ENCODE measurements at regions not wholly inside any gene's neighbourhood (a gene's known extent, or its start where the extent isn't known, plus 50 kb on each side); places are given as distances from the start of the nearest gene placed in this dataset.
"Not testable (repeated sequence)": the region's sequence is repeated elsewhere in the genome, so short reads cannot be mapped to it uniquely, and the experiment has no call there.

- DNase-seq: no peak
Observed at GRCh38 chr10:118873091-118873737, 118.4 kb upstream of the CACUL1 start.

DNA sequence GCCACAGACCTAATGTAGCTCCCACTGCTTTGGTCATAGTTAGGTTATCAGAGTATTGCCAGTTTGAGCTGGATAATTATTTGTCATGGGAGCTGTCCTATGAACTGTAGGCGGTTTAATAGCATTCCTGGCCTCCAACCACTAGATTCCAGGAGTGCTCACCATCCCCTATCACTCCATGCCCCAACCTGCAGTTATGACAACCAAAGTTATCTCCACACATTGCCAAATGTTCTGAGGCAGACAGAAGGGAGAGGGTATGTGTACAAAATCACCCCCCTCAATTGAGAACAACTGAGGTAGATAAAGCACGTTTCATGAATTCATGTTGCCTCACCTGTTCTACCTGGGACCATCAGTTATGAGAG is 119.0 kb upstream of the CACUL1 start:
- no peak for DNase-seq

- DNase-seq: no peak
Observed at GRCh38 chr10:118874171-118874570, 119.4 kb upstream of the CACUL1 start.

DNA sequence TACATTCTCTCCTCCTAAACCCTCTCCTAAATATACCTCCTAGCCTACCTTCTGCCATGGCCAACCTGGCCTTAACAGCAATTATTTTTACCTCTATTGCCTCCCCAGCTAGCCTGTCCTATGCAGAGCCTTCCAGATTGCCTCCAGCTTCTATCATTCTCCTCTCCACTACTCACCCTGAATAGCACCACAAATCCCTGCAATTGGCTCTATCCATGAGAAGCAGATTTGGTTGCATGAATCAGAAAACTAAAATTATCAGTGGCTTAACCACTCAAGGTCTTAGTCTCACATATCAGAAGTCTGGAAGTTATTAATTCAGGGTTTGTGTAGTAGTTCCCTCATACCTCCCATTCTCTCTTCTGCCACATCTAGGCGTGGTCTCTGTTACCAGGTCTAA is 120.3 kb upstream of the CACUL1 start:
- no peak for DNase-seq

GRCh38 chr10:118882741-118883140 is 128.0 kb upstream of the CACUL1 start:
- DNase-seq: no peak

DNA sequence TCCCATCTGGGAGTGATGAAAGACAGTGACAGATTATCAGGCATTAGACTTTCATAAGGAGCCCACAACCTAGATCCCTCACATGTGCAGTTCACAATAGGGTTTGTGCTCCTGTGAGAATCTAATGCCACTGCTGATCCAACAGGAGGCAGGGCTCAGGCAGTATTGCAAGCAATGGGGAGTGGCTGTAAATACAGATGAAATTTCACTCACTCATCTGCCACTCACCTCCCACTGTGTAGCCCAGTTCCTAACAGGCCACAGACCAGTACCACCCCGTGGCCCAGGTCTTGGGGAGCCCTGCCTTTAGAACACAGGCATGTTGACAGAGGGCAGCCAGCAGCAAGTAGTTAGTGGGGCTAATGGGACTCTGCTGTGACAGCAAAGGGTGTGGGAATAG is 137.3 kb upstream of the NANOS1 start:
- DNase-seq: no peak

DNA sequence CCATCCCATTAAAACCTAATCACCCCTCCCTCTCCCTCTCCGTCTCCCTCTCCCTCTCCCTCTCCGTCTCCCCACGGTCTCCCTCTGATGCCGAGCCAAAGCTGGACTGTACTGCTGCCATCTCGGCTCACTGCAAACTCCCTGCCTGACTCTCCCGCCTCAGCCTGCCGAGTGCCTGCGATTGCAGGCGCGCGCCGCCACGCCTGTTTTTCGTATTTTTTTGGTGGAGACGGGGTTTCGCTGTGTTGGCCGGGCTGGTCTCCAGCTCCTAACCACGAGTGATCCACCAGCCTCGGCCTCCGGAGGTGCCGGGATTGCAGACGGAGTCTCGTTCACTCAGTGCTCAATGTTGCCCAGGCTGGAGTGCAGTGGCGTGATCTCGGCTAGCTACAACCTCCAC is 134.6 kb upstream of the NANOS1 start:
- DNase-seq: not testable (repeated sequence)

DNA sequence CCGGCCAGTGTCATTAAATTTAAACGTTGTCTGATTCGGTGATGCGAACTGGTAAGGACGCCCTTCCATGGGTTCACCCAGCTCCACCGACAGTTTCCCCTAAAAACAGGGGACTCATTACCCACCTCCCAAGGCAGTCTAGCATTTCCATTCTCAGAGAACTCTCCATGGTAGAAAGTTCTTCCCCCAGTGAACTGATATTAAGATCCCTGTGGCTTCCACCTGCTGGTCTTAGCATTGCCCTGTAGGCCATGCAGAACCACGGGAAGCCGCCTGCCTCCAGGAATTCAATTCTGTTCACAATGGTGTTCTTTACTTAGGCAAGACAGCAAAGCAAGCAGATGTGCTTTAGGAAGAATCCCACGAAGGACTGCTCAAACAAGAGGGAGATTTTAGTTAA is 128.9 kb upstream of the NANOS1 start:
- DNase-seq: no peak

- peak; percentile 18 for DNase-seq
Observed at GRCh38 chr10:118901380-118901779, 128.1 kb upstream of the NANOS1 start.

GRCh38 chr10:118901906-118902305 is 127.6 kb upstream of the NANOS1 start:
- peak; percentile 12 for DNase-seq

- DNase-seq: not testable (repeated sequence)
Observed at GRCh38 chr10:118902656-118903055, 126.9 kb upstream of the NANOS1 start.

DNA sequence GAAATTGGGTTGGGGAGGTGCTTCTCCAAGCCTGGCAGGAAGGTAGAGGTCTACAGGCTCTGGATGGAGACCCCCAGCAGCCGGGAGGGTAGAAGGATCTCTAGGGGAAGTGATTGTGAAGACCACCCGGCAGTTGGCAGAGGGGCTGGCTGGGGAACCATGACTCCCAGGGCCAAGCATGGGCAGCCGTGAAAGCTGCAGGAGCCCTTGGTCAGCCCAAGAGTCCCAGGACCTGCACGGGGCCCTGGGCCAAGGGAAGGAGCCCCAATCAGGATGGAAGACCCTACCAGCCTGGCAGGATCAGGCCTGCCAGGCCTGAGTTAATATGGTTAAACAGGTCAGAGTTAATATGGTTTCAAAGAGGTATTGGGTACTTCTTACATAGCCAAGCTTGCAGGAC is 126.3 kb upstream of the NANOS1 start:
- no peak for DNase-seq

DNA sequence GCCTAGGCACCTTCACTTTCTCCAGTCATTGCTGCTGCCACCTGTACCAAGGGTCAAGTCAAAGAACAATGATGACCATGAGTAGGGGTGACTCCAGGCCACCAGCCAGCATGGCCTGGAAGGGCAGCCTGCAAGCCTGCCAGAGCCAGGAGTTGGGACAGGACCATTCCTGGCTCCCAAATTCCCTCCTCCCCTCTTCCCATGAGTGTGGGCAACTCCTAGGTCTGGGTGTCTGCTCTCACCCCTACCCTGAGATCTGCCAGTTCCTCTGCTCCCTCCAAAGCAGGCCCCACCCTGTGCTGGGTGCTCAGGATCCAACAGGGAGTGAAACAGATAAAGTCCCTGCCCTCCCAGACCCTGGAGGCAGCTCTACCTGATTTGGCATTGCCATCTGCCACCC is 125.8 kb upstream of the NANOS1 start:
- DNase-seq: no peak

DNA sequence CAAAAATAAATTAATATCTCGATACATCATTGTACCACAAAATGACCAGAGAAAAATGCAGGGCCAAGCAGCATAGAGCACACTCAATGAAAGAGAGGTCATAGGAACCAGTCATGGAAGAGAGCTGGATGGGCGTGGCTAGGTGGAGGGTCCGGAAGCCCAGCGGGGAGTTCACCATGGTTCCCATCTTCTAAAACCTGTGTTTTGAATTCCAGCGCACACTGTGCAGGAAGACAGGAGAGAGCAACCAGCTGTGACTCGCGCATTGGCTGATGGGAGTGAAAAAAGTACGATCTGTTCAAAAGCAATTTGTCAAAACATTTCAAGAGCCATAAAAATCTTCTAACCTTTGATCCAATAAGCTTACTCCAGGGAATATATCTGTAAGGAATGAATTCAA is 125.2 kb upstream of the NANOS1 start:
- no peak for DNase-seq

DNA sequence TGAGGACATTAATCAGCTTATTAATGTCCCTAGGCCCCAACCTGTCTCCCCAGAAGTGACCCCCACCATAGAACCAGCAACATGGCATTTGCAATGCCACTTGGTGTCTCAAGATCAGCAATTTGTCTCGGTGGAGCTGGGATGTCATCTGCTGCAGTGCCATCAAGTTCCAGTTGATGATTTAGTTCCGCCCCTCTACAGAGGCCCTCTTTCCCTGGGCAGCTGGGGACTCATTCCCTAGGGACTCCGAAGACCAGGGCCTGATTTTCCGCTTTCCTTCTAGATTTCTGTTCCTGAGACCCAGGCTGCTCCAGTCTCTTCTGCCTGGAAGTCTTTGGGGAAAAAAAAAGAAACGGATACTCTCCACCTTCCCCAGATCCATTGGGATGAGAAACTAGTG is 122.5 kb upstream of the NANOS1 start:
- DNase-seq: no peak

GRCh38 chr10:118908557-118909256 is 120.8 kb upstream of the NANOS1 start:
- no peak for DNase-seq

- no peak for DNase-seq
Observed at GRCh38 chr10:118910702-118911101, 118.8 kb upstream of the NANOS1 start.

DNA sequence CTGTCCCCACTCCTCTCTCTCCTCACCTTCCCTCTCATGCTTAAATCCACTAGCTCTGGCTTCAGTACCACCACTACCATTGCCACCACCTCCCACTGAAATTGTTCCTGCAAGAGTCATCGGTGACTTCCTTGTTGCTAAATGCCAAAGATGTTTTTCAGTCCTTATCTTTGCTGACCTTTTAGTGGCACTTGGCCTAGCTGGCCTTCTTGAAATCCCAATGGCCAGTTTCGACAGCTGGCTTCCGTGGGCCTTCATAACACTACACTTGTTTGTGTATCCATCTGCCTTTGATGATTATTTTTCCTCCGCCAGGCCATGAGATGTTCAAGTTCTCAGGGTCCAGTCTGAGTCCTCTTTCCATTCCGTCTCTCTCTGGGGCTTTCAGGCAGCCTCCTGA is 118.2 kb upstream of the NANOS1 start:
- DNase-seq: no peak

GRCh38 chr10:118912961-118913600 is 116.4 kb upstream of the NANOS1 start:
- DNase-seq: no peak

DNA sequence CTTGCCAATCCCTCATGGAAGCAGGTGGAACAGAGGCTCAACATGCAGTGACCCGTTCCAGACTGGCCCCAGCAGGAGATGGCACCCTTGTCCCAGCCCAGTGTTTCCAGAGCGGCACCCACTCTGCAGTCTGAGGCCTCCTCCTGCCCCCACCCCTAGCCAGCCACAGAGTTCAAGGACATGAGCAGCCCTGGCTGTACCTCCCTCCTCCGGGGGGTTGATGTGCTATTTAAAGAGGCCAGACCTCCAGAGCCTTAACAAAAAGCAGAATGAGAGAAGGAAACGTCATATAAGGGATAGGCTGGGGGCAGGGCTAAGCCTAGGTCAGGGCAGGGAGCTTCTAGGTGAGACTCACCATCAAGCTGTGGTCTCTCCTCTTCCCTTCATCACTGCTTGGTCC is 115.7 kb upstream of the NANOS1 start:
- DNase-seq: no peak

- DNase-seq: no peak
Observed at GRCh38 chr10:118914629-118915028, 114.9 kb upstream of the NANOS1 start.

DNA sequence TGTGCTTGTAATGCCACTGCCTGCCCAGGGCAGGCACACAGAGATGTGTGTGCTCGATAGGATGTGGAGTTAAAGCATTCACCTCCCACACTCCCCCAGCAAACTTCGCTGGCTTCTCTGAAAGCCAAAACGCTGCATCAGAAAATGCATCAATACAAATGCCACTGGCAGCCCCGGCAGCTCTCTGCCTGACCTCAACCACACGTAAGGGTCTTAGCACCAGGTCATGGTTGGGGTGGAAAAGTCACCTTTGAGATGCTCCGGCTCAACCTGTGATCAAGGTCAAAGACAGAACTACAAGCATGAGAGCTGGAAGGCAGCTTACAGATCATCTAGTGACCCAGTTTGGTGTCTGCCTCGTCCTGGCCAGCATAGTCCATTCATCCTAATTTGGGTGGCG is 114.4 kb upstream of the NANOS1 start:
- DNase-seq: no peak

DNA sequence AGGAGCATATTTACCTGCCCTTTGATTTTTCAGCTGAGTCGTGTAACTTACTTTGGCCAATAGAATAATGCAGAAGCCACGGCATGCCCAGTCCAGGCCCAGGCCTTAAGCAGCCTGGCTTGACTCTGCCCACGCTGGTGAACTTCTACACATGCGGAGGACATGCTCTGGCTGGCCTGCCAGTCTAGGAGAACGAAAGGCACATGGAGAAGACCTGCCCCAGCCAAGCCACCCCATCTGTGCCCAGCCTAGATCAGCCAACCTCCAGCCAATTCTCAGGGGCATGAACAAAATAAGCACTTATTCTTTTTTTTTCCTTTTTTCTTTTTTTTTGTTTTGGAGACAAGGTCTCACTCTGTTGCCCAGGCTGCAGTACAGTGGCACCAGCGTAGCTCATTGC is 112.7 kb upstream of the NANOS1 start:
- DNase-seq: no peak

GRCh38 chr10:118917701-118918100 is 111.8 kb upstream of the NANOS1 start:
- DNase-seq: no peak

DNA sequence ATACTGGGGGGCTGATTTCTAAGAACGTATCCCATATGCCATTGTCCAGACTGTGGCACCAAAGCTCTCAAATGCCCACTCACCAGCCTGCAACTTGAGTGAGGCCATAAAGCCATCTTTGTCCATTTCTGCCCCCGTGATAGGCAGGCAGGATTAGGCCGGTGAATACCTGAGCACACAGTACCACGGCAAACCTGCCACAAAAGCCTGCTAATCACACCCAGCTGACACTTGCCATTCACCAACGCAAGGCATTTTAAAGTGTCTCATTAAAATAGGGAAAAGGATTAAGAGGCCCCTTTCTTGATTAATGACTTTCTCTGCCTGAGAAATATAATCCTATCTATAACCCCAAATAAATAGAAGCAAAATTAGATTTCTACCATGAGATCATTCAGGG is 111.4 kb upstream of the NANOS1 start:
- no peak for DNase-seq

Measured in NCI-H1092 treated with DMSO at 0.1 percent for 48 hours (cell line).